ENCODE measurements at regions not wholly inside any gene's neighbourhood (a gene's known extent, or its start where the extent isn't known, plus 50 kb on each side); places are given as distances from the start of the nearest gene placed in this dataset.

DNA sequence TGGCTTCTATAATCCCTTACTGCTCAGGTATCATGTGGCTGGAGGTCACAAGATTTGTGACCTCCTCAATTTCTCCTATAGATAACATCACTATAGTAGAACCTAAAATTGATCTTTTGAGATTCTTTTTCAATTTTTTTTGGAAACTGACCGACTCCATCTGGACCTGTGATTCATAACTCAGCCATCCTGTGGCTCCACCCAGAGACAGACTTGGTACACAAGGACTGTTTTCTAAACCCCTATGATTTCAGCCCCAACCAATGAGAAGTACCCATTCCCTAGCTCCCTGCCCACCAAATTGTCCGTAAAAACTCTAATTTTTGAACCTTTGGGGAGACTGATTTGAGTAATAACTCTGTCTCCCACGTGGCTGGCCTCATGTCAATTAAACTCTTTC, 148.9 kb downstream of the SYT10 start:
- TF ChIP-seq, protein P1, sequence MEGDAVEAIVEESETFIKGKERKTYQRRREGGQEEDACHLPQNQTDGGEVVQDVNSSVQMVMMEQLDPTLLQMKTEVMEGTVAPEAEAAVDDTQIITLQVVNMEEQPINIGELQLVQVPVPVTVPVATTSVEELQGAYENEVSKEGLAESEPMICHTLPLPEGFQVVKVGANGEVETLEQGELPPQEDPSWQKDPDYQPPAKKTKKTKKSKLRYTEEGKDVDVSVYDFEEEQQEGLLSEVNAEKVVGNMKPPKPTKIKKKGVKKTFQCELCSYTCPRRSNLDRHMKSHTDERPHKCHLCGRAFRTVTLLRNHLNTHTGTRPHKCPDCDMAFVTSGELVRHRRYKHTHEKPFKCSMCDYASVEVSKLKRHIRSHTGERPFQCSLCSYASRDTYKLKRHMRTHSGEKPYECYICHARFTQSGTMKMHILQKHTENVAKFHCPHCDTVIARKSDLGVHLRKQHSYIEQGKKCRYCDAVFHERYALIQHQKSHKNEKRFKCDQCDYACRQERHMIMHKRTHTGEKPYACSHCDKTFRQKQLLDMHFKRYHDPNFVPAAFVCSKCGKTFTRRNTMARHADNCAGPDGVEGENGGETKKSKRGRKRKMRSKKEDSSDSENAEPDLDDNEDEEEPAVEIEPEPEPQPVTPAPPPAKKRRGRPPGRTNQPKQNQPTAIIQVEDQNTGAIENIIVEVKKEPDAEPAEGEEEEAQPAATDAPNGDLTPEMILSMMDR (conservative IDR thresholded peaks at IDR 0.05; ENCODE audit: low read depth, low read length) = no peak
- Histone ChIP-seq H2AFZ (ENCODE audit: low read depth) (no peak overlapping the region), H4K20me1 (ENCODE audit: insufficient read depth) (no peaks in the 10 kb centered on the region), H3K79me2 (ENCODE audit: insufficient read depth, low read depth) (no peaks in the 10 kb centered on the region), H3K4me1 (ENCODE audit: low read depth, poor library complexity, severe bottlenecking) (no peaks in the 10 kb centered on the region), H3K4me2 (no peak overlapping the region), H3K36me3 (ENCODE audit: insufficient read depth) (no peaks in the 10 kb centered on the region), H3K4me3 (IDR thresholded peaks at IDR 0.05; ENCODE audit: insufficient read depth, low read depth, low read length) (no peak overlapping the region), H3K9ac (no peak overlapping the region), H3K27me3 (ENCODE audit: insufficient read depth, low read depth) (no peaks in the 10 kb centered on the region), H3K27ac (no peak overlapping the region)

DNA sequence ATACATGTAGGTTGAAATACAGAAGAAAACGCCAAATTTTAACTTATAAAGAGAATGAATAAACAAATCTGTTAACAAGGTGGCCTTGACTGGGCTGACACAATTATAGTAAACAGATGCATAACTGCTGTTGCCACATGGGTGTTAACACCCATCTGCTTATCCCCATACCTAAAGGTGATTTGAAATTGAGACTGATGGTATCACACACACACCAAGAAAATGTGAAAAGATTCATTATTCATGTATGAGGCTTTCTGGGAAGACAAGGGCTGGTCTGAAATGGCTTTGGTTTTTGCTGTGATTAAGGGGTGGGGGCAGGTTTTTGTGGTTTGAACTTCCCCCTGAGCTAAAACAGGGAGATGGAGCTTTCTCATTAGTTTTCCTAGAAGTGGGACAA, 156.6 kb downstream of the SYT10 start:
- H3K36me3 ChIP-seq (ENCODE audit: insufficient read depth) = no peaks in the 10 kb centered on the region
- H3K79me2 ChIP-seq (ENCODE audit: insufficient read depth, low read depth) = no peaks in the 10 kb centered on the region
- no peaks in the 10 kb centered on the region for H3K27me3 ChIP-seq (ENCODE audit: insufficient read depth, low read depth)
- no peak overlapping the region for H3K4me3 ChIP-seq (IDR thresholded peaks at IDR 0.05; ENCODE audit: insufficient read depth, low read depth, low read length)
- no peak overlapping the region for H3K9ac ChIP-seq
- H4K20me1 ChIP-seq (ENCODE audit: insufficient read depth) = no peaks in the 10 kb centered on the region
- H2AFZ ChIP-seq (ENCODE audit: low read depth) = no peak overlapping the region
- H3K4me2 ChIP-seq = no peak overlapping the region
- TF ChIP-seq, protein P1 (conservative IDR thresholded peaks at IDR 0.05; ENCODE audit: low read depth, low read length) = no peak
- H3K27ac ChIP-seq = no peak overlapping the region
- no peaks in the 10 kb centered on the region for H3K4me1 ChIP-seq (ENCODE audit: low read depth, poor library complexity, severe bottlenecking)

DNA sequence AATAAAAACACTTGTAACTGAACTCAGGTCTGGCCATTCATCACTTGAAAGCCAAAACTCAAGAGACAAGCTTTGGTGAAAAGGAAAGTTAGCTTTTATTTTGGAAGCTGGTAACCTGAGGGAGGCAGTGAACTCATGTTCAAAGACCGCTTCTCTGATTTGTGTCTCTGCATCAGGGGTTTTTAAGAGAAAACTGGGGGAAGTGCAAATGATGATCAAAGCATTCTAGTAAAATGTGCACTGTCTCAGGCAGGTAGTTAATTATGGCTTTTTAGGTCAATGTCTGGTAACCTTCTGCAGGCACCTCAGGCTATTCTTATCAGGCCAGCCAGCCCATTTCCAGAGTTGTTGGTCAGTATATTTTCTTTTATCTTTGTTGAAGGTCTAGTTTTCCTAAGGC, 162.2 kb downstream of the SYT10 start:
- no peak overlapping the region for H3K4me3 ChIP-seq (IDR thresholded peaks at IDR 0.05; ENCODE audit: insufficient read depth, low read depth, low read length)
- H3K79me2 ChIP-seq (ENCODE audit: insufficient read depth, low read depth) = no peaks in the 10 kb centered on the region
- H3K27me3 ChIP-seq (ENCODE audit: insufficient read depth, low read depth) = no peaks in the 10 kb centered on the region
- no peak overlapping the region for H2AFZ ChIP-seq (ENCODE audit: low read depth)
- TF ChIP-seq, protein P1 (conservative IDR thresholded peaks at IDR 0.05; ENCODE audit: low read depth, low read length) = no peak
- no peak overlapping the region for H3K4me2 ChIP-seq
- H3K9ac ChIP-seq = no peak overlapping the region
- H3K4me1 ChIP-seq (ENCODE audit: low read depth, poor library complexity, severe bottlenecking) = no peaks in the 10 kb centered on the region
- H4K20me1 ChIP-seq (ENCODE audit: insufficient read depth) = no peaks in the 10 kb centered on the region
- H3K27ac ChIP-seq = no peak overlapping the region
- H3K36me3 ChIP-seq (ENCODE audit: insufficient read depth) = no peaks in the 10 kb centered on the region

DNA sequence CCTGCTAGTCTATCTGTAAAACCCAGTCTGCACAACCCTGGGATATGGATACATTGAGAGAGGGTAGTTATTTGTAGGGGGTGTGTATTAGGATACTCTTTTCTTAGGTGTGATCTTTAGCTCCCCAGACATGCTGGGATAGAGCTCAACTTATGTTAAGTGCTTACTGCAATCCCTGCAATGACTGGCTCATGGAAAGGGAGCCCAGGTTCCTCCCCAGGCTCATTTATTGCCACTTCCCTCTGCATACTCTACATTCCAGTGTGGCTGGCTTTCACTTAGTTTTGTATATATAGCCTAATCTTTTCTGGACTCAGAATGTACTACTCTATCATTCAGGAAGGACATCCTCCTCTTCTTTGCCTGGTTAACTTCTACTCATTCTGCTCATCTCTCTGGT, 172.0 kb downstream of the SYT10 start:
- H3K4me1 ChIP-seq (ENCODE audit: low read depth, poor library complexity, severe bottlenecking) = peaks cover 18% of the 10 kb centered on the region
- H2AFZ ChIP-seq (ENCODE audit: low read depth) = no peak overlapping the region
- no peak overlapping the region for H3K27ac ChIP-seq
- H3K9ac ChIP-seq = no peak overlapping the region
- H3K4me2 ChIP-seq = no peak overlapping the region
- no peaks in the 10 kb centered on the region for H3K79me2 ChIP-seq (ENCODE audit: insufficient read depth, low read depth)
- no peaks in the 10 kb centered on the region for H3K27me3 ChIP-seq (ENCODE audit: insufficient read depth, low read depth)
- no peaks in the 10 kb centered on the region for H3K36me3 ChIP-seq (ENCODE audit: insufficient read depth)
- no peaks in the 10 kb centered on the region for H4K20me1 ChIP-seq (ENCODE audit: insufficient read depth)
- no peak overlapping the region for H3K4me3 ChIP-seq (IDR thresholded peaks at IDR 0.05; ENCODE audit: insufficient read depth, low read depth, low read length)
- TF ChIP-seq, protein P1 (conservative IDR thresholded peaks at IDR 0.05; ENCODE audit: low read depth, low read length) = no peak
